Transverse colon (tissue), 4 donors: ENCODE measurements at regions not wholly inside any gene's neighbourhood (a gene's known extent, or its start where the extent isn't known, plus 50 kb on each side); places are given as distances from the start of the nearest gene placed in this dataset.

Experiments
- DNase-seq: peaks from one replicate; pipeline ENCODE4 v3.0.0-alpha.2; 2019
- H3K27ac ChIP-seq, 4 donors: fragments of 200-600 bp; sonication (generic); 2 replicates each; pipeline ENCODE4 v1.5.1; 2016 to 2018; ENCODE audit warnings: inconsistent platforms in 4 of 4
- H3K27me3 ChIP-seq: fragments of 200-600 bp; sonication (generic); 2 replicates; pipeline ENCODE4 v1.5.1; 2017; ENCODE audit warnings: inconsistent platforms
- H3K36me3 ChIP-seq, 4 donors: fragments of 200-600 bp; sonication (generic); 2 replicates each; pipeline ENCODE4 v1.5.1; 2017 to 2019; ENCODE audit warnings: inconsistent platforms in 4 of 4
- H3K4me1 ChIP-seq, 4 donors: fragments of 200-600 bp; sonication (generic); 2 replicates each; pipeline ENCODE4 v1.5.1; 2017 to 2020; ENCODE audit warnings: inconsistent platforms in 4 of 4
- H3K4me3 ChIP-seq, 4 donors: fragments of 200-600 bp; sonication (generic); 1 replicate in 1 of 4; 2 replicates in 3 of 4; pipeline versions ENCODE4 v1.5.1 to v1.6.1; 2017 to 2019; ENCODE audit warnings: inconsistent platforms in 4 of 4
- H3K9me3 ChIP-seq, 2 donors: fragments of 200-600 bp; sonication (generic); 2 replicates each; pipeline ENCODE4 v1.5.1; 2017 to 2019; ENCODE audit warnings: inconsistent platforms in 2 of 2
- EP300 ChIP-seq: sonication (generic); formaldehyde crosslinking; IDR thresholded peaks from one replicate; pipeline ENCODE4 v1.6.1; 2017; ENCODE audit warnings: antibody characterized with exemption, low read depth
- POLR2A ChIP-seq: fragments of 450-650 bp; IDR thresholded peaks from one replicate; pipeline ENCODE4 v1.6.1; 2016; ENCODE audit warnings: antibody characterized with exemption, mild to moderate bottlenecking, moderate library complexity
- POLR2AphosphoS5 ChIP-seq, 3 donors: sonication (generic); formaldehyde crosslinking; IDR thresholded peaks; one replicate each; pipeline ENCODE4 v1.6.1; 2016; ENCODE audit warnings: antibody characterized with exemption in 3 of 3
- WGBS, 2 donors: methylation state at CpG; one replicate each; pipeline ENCODE4 v1.1.5; 2018; ENCODE audit warnings: low coverage in 1 of 2; 5-methylcytosine and 5-hydroxymethylcytosine counted together
- in situ Hi-C, 4 donors: fragments of 200-750 bp; cut with MboI; loops; one replicate each; pipeline versions ENCODE4 v1.15.0 to v1.15.1; 2017; ENCODE audit warnings: low sequenced_read_pairs in 3 of 4, low pct_ligation_motif_present in 1 of 4, low pct_unique_long_range_greater_than_20kb in 1 of 4
- intact Hi-C: fragments of 100-400 bp; cut with DNase I; formaldehyde crosslinking; loops from one replicate; pipeline ENCODE4 v1.15.1; 2023; ENCODE audit warnings: low total_unique reads
- TF ChIP-seq, protein P1 (sequence below), 5 experiments: fragments of 200-600 bp in 3 of 5; fragments of 450-650 bp in 2 of 5; sonication (generic) in 3 of 5; IDR thresholded peaks; 1 replicate in 2 of 5; 2 replicates in 3 of 5; pipeline ENCODE4 v1.5.1; 2016 to 2017; ENCODE audit warnings: antibody characterized with exemption in 5 of 5, inconsistent platforms in 3 of 5, mild to moderate bottlenecking in 2 of 5, moderate library complexity in 1 of 5

GRCh38 chr3:188053710-188054380, 100.1 kb upstream of the LPP start:
- peaks cover 0 to 13% (median 11%) of the 10 kb centered on the region in 4 donors for H3K4me1 ChIP-seq

DNA sequence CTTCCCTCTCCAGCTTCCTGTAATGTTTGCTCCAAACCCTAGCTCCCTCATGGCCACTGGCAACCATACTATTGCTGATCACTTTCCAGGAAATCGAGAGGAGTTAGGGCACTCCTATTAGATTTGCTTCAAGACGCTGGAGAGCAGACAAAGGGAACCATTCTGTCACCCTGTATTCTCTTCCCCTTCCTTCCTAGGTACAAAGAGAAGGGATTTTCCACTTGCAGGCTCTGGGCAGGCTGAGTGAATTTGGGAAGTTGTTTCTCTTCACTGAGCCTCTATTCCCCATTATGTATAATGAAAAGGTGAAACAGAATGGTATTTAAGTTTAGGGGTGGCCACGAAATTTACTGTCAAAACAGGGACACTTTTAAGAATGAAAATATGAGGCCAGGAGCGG, 99.4 kb upstream of the LPP start:
- H3K36me3 ChIP-seq: no peaks in the 10 kb centered on the region
- intact Hi-C loops: loop anchor here (5.0 to 10.0 kb wide), 5 partner anchors 160 to 898 kb away; partner anchors contain the start of gene BCL6
- in situ Hi-C loops: no loop called here
- H3K9me3 ChIP-seq: no peaks in the 10 kb centered on the region
- TF ChIP-seq EP300 (no peak), POLR2AphosphoS5 (IDR thresholded peaks at IDR 0.05) (no peak), POLR2A (no peak)
- TF ChIP-seq, protein P1, sequence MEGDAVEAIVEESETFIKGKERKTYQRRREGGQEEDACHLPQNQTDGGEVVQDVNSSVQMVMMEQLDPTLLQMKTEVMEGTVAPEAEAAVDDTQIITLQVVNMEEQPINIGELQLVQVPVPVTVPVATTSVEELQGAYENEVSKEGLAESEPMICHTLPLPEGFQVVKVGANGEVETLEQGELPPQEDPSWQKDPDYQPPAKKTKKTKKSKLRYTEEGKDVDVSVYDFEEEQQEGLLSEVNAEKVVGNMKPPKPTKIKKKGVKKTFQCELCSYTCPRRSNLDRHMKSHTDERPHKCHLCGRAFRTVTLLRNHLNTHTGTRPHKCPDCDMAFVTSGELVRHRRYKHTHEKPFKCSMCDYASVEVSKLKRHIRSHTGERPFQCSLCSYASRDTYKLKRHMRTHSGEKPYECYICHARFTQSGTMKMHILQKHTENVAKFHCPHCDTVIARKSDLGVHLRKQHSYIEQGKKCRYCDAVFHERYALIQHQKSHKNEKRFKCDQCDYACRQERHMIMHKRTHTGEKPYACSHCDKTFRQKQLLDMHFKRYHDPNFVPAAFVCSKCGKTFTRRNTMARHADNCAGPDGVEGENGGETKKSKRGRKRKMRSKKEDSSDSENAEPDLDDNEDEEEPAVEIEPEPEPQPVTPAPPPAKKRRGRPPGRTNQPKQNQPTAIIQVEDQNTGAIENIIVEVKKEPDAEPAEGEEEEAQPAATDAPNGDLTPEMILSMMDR (IDR thresholded peaks at IDR 0.05): no peak
- WGBS, 2 donors: 89 to 95% methylated on average over 2 to 4 of the region's 4 CpGs
- H3K27ac ChIP-seq: peak overlapping the region in 2 of 4 donors; percentile 85
- no peak for DNase-seq
- H3K4me1 ChIP-seq: peaks cover 0 to 13% (median 11%) of the 10 kb centered on the region in 4 donors
- no peak overlapping the region for H3K4me3 ChIP-seq
- no peaks in the 10 kb centered on the region for H3K27me3 ChIP-seq

More at GRCh38 chr3:188053710-188054380, 100.1 kb upstream of the LPP start:
- no peak for DNase-seq
- Histone ChIP-seq H3K9me3 (no peaks in the 10 kb centered on the region), H3K27me3 (no peaks in the 10 kb centered on the region), H3K27ac (peak overlapping the region; percentile 75 to 85 (median 80)), H3K36me3 (no peaks in the 10 kb centered on the region), H3K4me3 (no peak overlapping the region)
- in situ Hi-C loops: no loop called here
- WGBS, 2 donors: 80 to 93% methylated on average over 5 to 10 of the region's 10 CpGs
- intact Hi-C loops: loop anchor here (5.0 to 10.0 kb wide), 5 partner anchors 161 to 898 kb away; partner anchors contain the start of gene BCL6
- TF ChIP-seq EP300 (no peak), POLR2A (no peak), POLR2AphosphoS5 (IDR thresholded peaks at IDR 0.05) (no peak)

DNA sequence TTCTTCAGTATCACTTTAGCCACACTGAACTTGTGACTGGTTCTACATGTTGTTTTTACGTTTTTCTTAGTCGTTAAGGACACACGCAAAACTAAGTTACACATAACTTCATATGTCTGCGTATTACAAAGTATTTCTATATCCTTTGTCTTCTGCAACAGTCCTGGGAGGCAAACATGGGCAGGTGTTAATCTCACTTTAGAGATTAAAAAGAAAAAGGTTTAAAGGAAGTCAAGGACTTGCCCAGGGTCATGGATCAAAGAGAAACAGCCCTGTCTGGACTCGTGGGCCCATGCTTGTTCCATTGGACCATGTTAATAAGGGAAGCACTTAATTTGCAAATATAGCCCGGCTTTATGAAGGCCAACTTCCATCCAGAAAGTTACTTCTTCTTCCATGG, 98.6 kb upstream of the LPP start:
- WGBS, 2 donors: 84 to 89% methylated on average over 6 of the region's 6 CpGs
- DNase-seq: no peak
- Histone ChIP-seq H3K27ac (no peak overlapping the region), H3K36me3 (no peaks in the 10 kb centered on the region), H3K27me3 (no peaks in the 10 kb centered on the region), H3K4me1 (peaks cover 0 to 13% (median 11%) of the 10 kb centered on the region in 4 donors), H3K9me3 (no peaks in the 10 kb centered on the region), H3K4me3 (no peak overlapping the region)
- in situ Hi-C loops: no loop called here
- TF ChIP-seq POLR2A (no peak), EP300 (no peak), POLR2AphosphoS5 (IDR thresholded peaks at IDR 0.05) (no peak)
- TF ChIP-seq, protein P1 (IDR thresholded peaks at IDR 0.05): no peak
- intact Hi-C loops: loop anchor here (10.0 kb wide), 2 partner anchors 159 to 219 kb away; no protein-coding TSS in a partner anchor

DNA sequence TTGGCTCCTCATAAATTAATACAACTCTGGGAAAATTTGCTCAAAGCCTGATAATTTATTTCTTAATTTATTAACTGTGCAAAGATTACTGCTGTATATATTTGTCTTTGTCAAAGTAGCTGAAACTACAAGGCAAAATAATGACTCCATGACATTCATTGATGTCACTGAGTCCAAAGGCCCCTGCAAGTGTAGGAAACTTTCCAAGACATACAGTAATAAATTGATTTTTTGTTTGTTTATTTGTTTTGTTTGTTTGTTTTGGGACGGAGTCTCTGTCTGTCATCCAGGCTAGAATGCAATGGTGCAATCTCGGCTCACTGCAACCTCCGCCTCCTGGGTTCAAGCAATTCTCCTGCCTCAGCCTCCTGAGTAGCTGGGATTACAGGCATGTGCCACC, 96.8 kb upstream of the LPP start:
- Histone ChIP-seq H3K27ac (no peak overlapping the region), H3K36me3 (no peaks in the 10 kb centered on the region), H3K27me3 (no peaks in the 10 kb centered on the region), H3K4me3 (no peak overlapping the region), H3K9me3 (no peaks in the 10 kb centered on the region), H3K4me1 (peaks cover 0 to 15% (median 11%) of the 10 kb centered on the region in 4 donors)
- intact Hi-C loops: loop anchor here (10.0 kb wide), 2 partner anchors 158 to 218 kb away; no protein-coding TSS in a partner anchor
- no peak for DNase-seq
- TF ChIP-seq POLR2A (no peak), EP300 (no peak), POLR2AphosphoS5 (IDR thresholded peaks at IDR 0.05) (no peak)
- TF ChIP-seq, protein P1 (IDR thresholded peaks at IDR 0.05): no peak
- in situ Hi-C loops: no loop called here
- WGBS, 2 donors: 67 to 78% methylated on average over 3 of the region's 3 CpGs
